Cardiac muscle cell (in vitro differentiated cells and primary cell): ENCODE measurements at regions not wholly inside any gene's neighbourhood (a gene's known extent, or its start where the extent isn't known, plus 50 kb on each side); places are given as distances from the start of the nearest gene placed in this dataset.

Experiments
- DNase-seq, 2 donors: peaks; one replicate each; pipeline versions ENCODE4 v3.0.0 to v3.0.0-alpha.2; 2010 to 2017; ENCODE audit warnings: low read depth in 1 of 2, low spot score in 1 of 2
- H3K27ac ChIP-seq: fragments of 200-600 bp; sonication (generic); 2 replicates; pipeline ENCODE4 v1.5.1; 2016
- H3K27me3 ChIP-seq: fragments of 200-600 bp; sonication (generic); 2 replicates; pipeline ENCODE4 v1.6.0; 2016; ENCODE audit warnings: control low read depth
- H3K36me3 ChIP-seq: fragments of 200-600 bp; sonication (generic); 2 replicates; pipeline ENCODE4 v1.5.1; 2016; ENCODE audit warnings: control low read depth
- H3K4me1 ChIP-seq: fragments of 200-600 bp; sonication (generic); 2 replicates; pipeline ENCODE4 v1.8.1; 2017; ENCODE audit warnings: low read depth, mild to moderate bottlenecking, mixed run types
- H3K4me3 ChIP-seq: fragments of 200-600 bp; sonication (generic); 2 replicates; pipeline ENCODE4 v1.5.1; 2016; ENCODE audit warnings: mild to moderate bottlenecking
- H3K9me3 ChIP-seq: fragments of 200-600 bp; sonication (generic); 2 replicates; pipeline ENCODE4 v1.5.1; 2017; ENCODE audit warnings: low read depth, mild to moderate bottlenecking, control low read depth
- CTCF ChIP-seq: IDR thresholded peaks from 2 replicates; pipeline ENCODE4 v1.5.1; 2012; ENCODE audit warnings: low read depth, mild to moderate bottlenecking, low read length

GRCh38 chr13:99798756-99799155 is 172.8 kb downstream of the ZIC5 start:
- Histone ChIP-seq H3K27ac (no peak overlapping the region), H3K9me3 (no peaks in the 10 kb centered on the region), H3K4me1 (no peaks in the 10 kb centered on the region), H3K27me3 (no peaks in the 10 kb centered on the region), H3K36me3 (no peaks in the 10 kb centered on the region), H3K4me3 (no peak overlapping the region)
- no peak for TF ChIP-seq CTCF
- DNase-seq, result no peak

- DNase-seq, result no peak
- Histone ChIP-seq H3K4me3 (no peak overlapping the region), H3K4me1 (no peaks in the 10 kb centered on the region), H3K36me3 (no peaks in the 10 kb centered on the region), H3K9me3 (no peaks in the 10 kb centered on the region), H3K27me3 (no peaks in the 10 kb centered on the region), H3K27ac (no peak overlapping the region)
- TF ChIP-seq CTCF, result no peak
Observed at GRCh38 chr13:99797691-99798090, 173.9 kb downstream of the ZIC5 start.

- Histone ChIP-seq H3K4me3 (no peak overlapping the region), H3K9me3 (no peaks in the 10 kb centered on the region), H3K4me1 (peaks cover 3% of the 10 kb centered on the region), H3K27ac (no peak overlapping the region), H3K27me3 (no peaks in the 10 kb centered on the region), H3K36me3 (no peaks in the 10 kb centered on the region)
- peak; percentile 47 to 87 for DNase-seq
- TF ChIP-seq CTCF, result no peak
Observed at GRCh38 chr13:99796175-99796819, 175.3 kb downstream of the ZIC5 start.

- H3K9me3 ChIP-seq, result no peaks in the 10 kb centered on the region
Observed at GRCh38 chr13:99792079-99792921, 179.3 kb downstream of the ZIC5 start.

GRCh38 chr13:99782669-99783068 is 188.9 kb downstream of the ZIC5 start:
- H3K36me3 ChIP-seq, result no peaks in the 10 kb centered on the region
- H3K27ac ChIP-seq, result no peak overlapping the region
- TF ChIP-seq CTCF, result no peak
- DNase-seq, result no peak
- H3K4me3 ChIP-seq, result no peak overlapping the region
- no peaks in the 10 kb centered on the region for H3K4me1 ChIP-seq
- H3K27me3 ChIP-seq, result no peaks in the 10 kb centered on the region
- no peaks in the 10 kb centered on the region for H3K9me3 ChIP-seq

More at GRCh38 chr13:99792079-99792921, 179.3 kb downstream of the ZIC5 start:
- H3K4me1 ChIP-seq, result peaks cover 5% of the 10 kb centered on the region
- no peak for TF ChIP-seq CTCF
- no peak overlapping the region for H3K27ac ChIP-seq
- no peaks in the 10 kb centered on the region for H3K36me3 ChIP-seq
- no peak overlapping the region for H3K4me3 ChIP-seq
- DNase-seq, result no peak
- H3K27me3 ChIP-seq, result no peaks in the 10 kb centered on the region
